Brain microvascular endothelial cell (primary cell): ENCODE measurements at regions not wholly inside any gene's neighbourhood (a gene's known extent, or its start where the extent isn't known, plus 50 kb on each side); places are given as distances from the start of the nearest gene placed in this dataset.

Experiments used
- DNase-seq: peaks from one replicate; pipeline ENCODE4 v3.0.0-alpha.2; 2020
- H3K27ac ChIP-seq: fragments of 250-450 bp; sonication (Bioruptor Pico); 2 replicates; pipeline ENCODE4 v1.5.1; 2020; ENCODE audit warnings: mild to moderate bottlenecking, moderate library complexity
- H3K27me3 ChIP-seq: fragments of 250-450 bp; sonication (Bioruptor Pico); replicated peaks from 2 replicates; pipeline ENCODE4 v1.5.1; 2020; ENCODE audit warnings: mild to moderate bottlenecking
- H3K36me3 ChIP-seq: fragments of 250-450 bp; sonication (Bioruptor Pico); replicated peaks from 2 replicates; pipeline ENCODE4 v1.5.1; 2020; ENCODE audit warnings: mild to moderate bottlenecking
- H3K4me3 ChIP-seq: 2 replicates; pipeline ENCODE4 v1.5.1; 2011; ENCODE audit warnings: low read depth, mild to moderate bottlenecking, control low read depth, low read length, moderate library complexity
- in situ Hi-C: cut with HindIII; loops from 2 replicates; pipeline ENCODE4 v1.10.0; 2017; ENCODE audit warnings: low sequenced_read_pairs, low pct_ligation_motif_present
- TF ChIP-seq, protein P1 (sequence below): IDR thresholded peaks from 2 replicates; pipeline ENCODE4 v1.5.1; 2011; ENCODE audit warnings: low read depth, mild to moderate bottlenecking, moderate library complexity, low read length, control low read depth, inconsistent platforms; ENCODE audit errors: missing control alignments

DNA sequence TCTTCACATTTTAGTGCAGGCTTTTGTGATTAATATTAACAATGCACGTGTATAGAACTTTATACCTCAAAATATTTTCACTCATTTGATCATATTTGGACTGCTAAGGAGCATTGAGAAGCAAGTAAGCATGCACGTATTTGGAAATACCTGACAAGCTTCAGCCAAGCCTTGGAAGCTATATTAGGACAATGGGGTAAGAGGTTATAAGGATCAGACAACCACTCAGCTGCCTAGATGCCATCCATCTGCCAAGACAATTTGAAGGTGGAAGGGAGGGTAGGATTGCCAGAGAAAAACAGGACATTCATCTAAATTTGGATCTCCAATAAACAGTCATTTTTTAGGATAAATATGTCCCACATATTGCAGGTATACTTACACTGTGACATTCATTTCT lies 394.9 kb upstream of the CFAP20DC start:
- Histone ChIP-seq H3K4me3 (no peak overlapping the region), H3K27me3 (no peaks in the 10 kb centered on the region), H3K27ac (no peak overlapping the region), H3K36me3 (no peaks in the 10 kb centered on the region)
- in situ Hi-C loops: no loop called here
- TF ChIP-seq, protein P1, sequence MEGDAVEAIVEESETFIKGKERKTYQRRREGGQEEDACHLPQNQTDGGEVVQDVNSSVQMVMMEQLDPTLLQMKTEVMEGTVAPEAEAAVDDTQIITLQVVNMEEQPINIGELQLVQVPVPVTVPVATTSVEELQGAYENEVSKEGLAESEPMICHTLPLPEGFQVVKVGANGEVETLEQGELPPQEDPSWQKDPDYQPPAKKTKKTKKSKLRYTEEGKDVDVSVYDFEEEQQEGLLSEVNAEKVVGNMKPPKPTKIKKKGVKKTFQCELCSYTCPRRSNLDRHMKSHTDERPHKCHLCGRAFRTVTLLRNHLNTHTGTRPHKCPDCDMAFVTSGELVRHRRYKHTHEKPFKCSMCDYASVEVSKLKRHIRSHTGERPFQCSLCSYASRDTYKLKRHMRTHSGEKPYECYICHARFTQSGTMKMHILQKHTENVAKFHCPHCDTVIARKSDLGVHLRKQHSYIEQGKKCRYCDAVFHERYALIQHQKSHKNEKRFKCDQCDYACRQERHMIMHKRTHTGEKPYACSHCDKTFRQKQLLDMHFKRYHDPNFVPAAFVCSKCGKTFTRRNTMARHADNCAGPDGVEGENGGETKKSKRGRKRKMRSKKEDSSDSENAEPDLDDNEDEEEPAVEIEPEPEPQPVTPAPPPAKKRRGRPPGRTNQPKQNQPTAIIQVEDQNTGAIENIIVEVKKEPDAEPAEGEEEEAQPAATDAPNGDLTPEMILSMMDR: no peak
- DNase-seq: no peak

DNA sequence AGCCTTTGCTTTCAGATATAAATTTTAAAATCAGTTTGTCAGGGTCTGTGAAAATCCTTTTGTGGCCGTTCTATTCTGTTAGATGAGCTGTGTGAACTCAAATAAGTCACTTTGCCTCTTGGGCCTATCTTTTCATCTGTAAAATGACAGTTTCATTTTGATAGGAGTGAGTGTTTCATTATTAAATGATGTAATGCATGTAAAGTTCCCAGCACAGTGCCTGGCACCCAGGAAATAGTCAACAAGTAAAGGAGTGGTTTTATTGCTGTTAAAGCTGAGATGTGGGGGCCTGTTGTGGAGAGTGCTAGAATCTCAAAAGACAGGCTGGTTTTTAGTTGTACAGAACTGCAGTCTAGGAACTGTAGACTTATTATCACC lies 394.5 kb upstream of the CFAP20DC start:
- no peak overlapping the region for H3K27ac ChIP-seq

DNA sequence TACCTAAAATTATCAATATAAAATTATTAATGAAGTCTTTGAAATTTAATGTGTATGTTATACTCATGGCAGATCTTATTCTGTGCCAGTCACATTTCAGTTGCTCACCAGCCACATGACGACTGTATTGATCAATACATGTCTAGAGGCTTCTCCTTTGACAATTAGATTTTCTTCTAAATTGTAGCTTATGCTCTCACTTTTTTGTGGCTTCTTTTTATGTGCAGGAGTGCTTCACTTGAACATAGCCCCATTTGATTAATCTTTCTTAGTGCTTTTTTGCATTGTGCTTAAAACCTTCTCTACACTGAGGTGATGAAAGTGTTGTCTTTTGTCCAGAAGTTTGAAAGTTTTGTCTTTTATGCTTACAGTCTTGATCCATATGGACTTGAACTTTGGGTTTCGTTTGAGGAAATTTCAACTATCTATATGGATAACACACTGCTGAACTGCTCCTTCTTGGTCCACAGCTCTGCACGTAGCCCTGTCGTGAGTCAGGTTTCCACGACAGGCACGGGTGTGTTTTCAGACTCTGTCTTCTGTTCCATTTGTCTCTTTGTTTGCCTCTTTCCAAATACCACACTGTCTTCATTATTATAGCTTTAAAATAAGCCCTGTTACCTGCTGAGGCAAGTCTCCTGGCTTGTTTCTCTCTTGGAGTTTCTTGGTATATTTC lies 393.9 kb upstream of the CFAP20DC start:
- H3K36me3 ChIP-seq: no peaks in the 10 kb centered on the region
- no peak overlapping the region for H3K27ac ChIP-seq
- no peak for DNase-seq
- H3K27me3 ChIP-seq: no peaks in the 10 kb centered on the region
- in situ Hi-C loops: no loop called here
- TF ChIP-seq, protein P1: no peak
- no peak overlapping the region for H3K4me3 ChIP-seq

More for the DNA sequence above, 394.5 kb upstream of the CFAP20DC start:
- H3K36me3 ChIP-seq: no peaks in the 10 kb centered on the region
- H3K27me3 ChIP-seq: no peaks in the 10 kb centered on the region
- no peak overlapping the region for H3K4me3 ChIP-seq
- TF ChIP-seq, protein P1: no peak
- DNase-seq: no peak
- in situ Hi-C loops: no loop called here

DNA sequence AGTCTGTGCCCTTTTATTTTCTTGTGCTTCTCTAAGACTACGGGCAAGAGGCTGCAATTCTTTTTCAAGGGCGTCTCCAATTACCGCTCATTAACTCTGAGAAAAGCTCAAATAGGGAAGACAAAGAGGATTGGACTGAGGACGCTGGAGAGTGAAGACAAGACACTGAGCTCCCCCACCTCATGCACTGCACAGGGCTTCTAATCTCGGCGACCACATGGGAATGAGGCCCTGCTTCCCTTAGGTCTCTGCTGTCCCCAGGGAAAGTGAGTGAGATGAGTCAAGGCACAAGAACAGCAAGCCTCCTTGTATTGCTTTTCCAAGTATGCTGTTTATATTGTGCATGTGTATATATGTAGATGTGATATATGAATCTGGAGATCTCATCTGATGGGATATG lies 392.2 kb upstream of the CFAP20DC start:
- in situ Hi-C loops: no loop called here
- Histone ChIP-seq H3K27me3 (no peaks in the 10 kb centered on the region), H3K27ac (no peak overlapping the region), H3K4me3 (no peak overlapping the region), H3K36me3 (no peaks in the 10 kb centered on the region)
- TF ChIP-seq, protein P1: no peak
- DNase-seq: no peak

DNA sequence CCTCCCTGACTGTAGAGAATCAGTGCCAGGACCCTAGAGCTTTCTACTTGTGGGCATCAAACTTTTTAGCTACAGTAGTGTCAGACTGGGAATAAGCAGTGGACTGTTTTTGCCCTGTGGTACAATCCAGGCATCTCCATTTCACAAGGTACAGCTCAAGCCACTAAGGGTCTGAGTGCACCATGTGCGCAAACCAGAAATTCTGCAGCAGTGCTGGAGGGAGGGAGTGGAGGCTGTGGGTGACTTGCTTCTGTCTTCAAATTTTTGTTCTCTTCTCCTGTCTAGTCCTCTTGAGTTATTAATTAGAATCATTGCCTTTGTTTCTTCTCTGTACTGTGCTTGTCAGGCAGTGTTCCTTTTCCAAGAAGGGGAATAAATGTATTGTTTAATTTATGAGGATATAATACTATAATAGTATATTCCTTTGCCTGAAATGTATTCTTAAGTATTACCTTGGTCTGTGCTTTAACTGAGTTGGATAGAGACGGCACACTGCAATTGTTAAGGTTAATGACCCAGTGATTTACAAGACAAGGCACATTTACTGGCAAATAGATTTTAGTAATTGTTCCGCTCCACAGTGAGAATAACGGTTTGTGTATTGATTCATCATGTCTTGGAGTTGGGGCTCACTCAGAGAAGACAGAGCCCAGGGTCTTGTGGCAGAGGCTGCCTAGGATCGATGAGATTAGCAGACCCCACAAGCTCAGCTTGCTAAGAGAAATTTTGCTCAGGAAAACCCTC lies 390.6 kb upstream of the CFAP20DC start:
- Histone ChIP-seq H3K36me3 (no peaks in the 10 kb centered on the region), H3K27me3 (no peaks in the 10 kb centered on the region)
- in situ Hi-C loops: no loop called here

More for the DNA sequence above, 390.6 kb upstream of the CFAP20DC start:
- DNase-seq: no peak
- TF ChIP-seq, protein P1: no peak
- H3K27ac ChIP-seq: no peak overlapping the region
- H3K4me3 ChIP-seq: no peak overlapping the region
